Putamen (tissue), 1 donor: ENCODE measurements at regions not wholly inside any gene's neighbourhood (a gene's known extent, or its start where the extent isn't known, plus 50 kb on each side); places are given as distances from the start of the nearest gene placed in this dataset.

Experiments
- DNase-seq: peaks from one replicate; pipeline ENCODE4 v3.0.0-alpha.2; 2016; ENCODE audit warnings: low spot score

- no peak for DNase-seq
Observed at GRCh38 chr6:170232186-170233002, 58.5 kb downstream of the DLL1 start.

- DNase-seq: no peak
Observed at GRCh38 chr6:170231293-170232185, 59.3 kb downstream of the DLL1 start.

GRCh38 chr6:170230520-170231292 lies 60.2 kb downstream of the DLL1 start:
- DNase-seq: no peak

GRCh38 chr6:170229851-170230519 lies 60.9 kb downstream of the DLL1 start:
- DNase-seq: no peak

GRCh38 chr6:170229396-170229795 lies 61.5 kb downstream of the DLL1 start:
- DNase-seq: no peak

GRCh38 chr6:170228946-170229310 lies 62.0 kb downstream of the DLL1 start:
- DNase-seq: no peak

- DNase-seq: no peak
Observed at GRCh38 chr6:170227996-170228945, 62.6 kb downstream of the DLL1 start.

GRCh38 chr6:170227521-170227983 lies 63.3 kb downstream of the DLL1 start:
- no peak for DNase-seq

- no peak for DNase-seq
Observed at GRCh38 chr6:170226647-170227046, 64.2 kb downstream of the DLL1 start.

- DNase-seq: no peak
Observed at GRCh38 chr6:170225852-170226417, 64.9 kb downstream of the DLL1 start.

- no peak for DNase-seq
Observed at GRCh38 chr6:170224694-170225660, 65.9 kb downstream of the DLL1 start.

GRCh38 chr6:170223718-170224693 lies 66.9 kb downstream of the DLL1 start:
- no peak for DNase-seq

- DNase-seq: no peak
Observed at GRCh38 chr6:170222498-170223471, 68.1 kb downstream of the DLL1 start.

- no peak for DNase-seq
Observed at GRCh38 chr6:170221753-170222400, 69.0 kb downstream of the DLL1 start.

GRCh38 chr6:170221052-170221752 lies 69.7 kb downstream of the DLL1 start:
- no peak for DNase-seq
